Esophagus squamous epithelium (tissue), 5 donors: ENCODE measurements at regions not wholly inside any gene's neighbourhood (a gene's known extent, or its start where the extent isn't known, plus 50 kb on each side); places are given as distances from the start of the nearest gene placed in this dataset.

Source experiments
- DNase-seq: peaks from one replicate; lab custom pipeline; 2025; lab: John Stamatoyannopoulos, UW
- H3K27ac ChIP-seq, 4 donors: fragments of 200-600 bp; sonication (generic); one replicate each; pipeline ENCODE4 v1.5.1; 2016 to 2019; ENCODE audit warnings: mild to moderate bottlenecking in 1 of 4
- H3K27me3 ChIP-seq, 4 donors: fragments of 200-600 bp; sonication (generic); 1 replicate in 3 of 4; 2 replicates in 1 of 4; pipeline versions ENCODE4 v1.5.1 to v1.6.0; 2017 to 2021; ENCODE audit warnings: antibody characterized with exemption in 1 of 4
- H3K36me3 ChIP-seq, 3 donors: fragments of 200-600 bp; sonication (generic); one replicate each; pipeline ENCODE4 v1.5.1; 2016 to 2019
- H3K4me1 ChIP-seq, 3 donors: fragments of 200-600 bp; sonication (generic); one replicate each; pipeline ENCODE4 v1.5.1; 2017 to 2019
- H3K4me3 ChIP-seq, 4 donors: fragments of 200-600 bp; sonication (generic); 1 replicate in 3 of 4; 2 replicates in 1 of 4; pipeline ENCODE4 v1.5.1; 2016 to 2019; ENCODE audit warnings: mild to moderate bottlenecking in 2 of 4, moderate library complexity in 1 of 4
- H3K9me3 ChIP-seq, 3 donors: fragments of 200-600 bp; sonication (generic); one replicate each; pipeline ENCODE4 v1.5.1; 2016 to 2019
- CTCF ChIP-seq, 6 experiments: fragments of 450-650 bp in 4 of 6; fragments of 200-600 bp in 2 of 6; sonication (generic) in 2 of 6; IDR thresholded peaks; one replicate each; pipeline ENCODE4 v1.5.1; 2016 to 2019; ENCODE audit warnings: antibody characterized with exemption in 6 of 6, mild to moderate bottlenecking in 4 of 6, moderate library complexity in 4 of 6
- POLR2A ChIP-seq, 4 donors: fragments of 450-650 bp; IDR thresholded peaks; one replicate each; pipeline ENCODE4 v1.6.1; 2017; ENCODE audit warnings: antibody characterized with exemption in 4 of 4, mild to moderate bottlenecking in 4 of 4, moderate library complexity in 3 of 4
- WGBS, 2 donors: methylation state at CpG; one replicate each; pipeline ENCODE4 v1.1.5; 2018; 5-methylcytosine and 5-hydroxymethylcytosine counted together
- intact Hi-C: fragments of 100-400 bp; cut with DNase I; formaldehyde crosslinking; loops from one replicate; pipeline ENCODE4 v1.15.0; 2022
- donor health status: DM: yes; HTN: yes; CAD: no.

DNA sequence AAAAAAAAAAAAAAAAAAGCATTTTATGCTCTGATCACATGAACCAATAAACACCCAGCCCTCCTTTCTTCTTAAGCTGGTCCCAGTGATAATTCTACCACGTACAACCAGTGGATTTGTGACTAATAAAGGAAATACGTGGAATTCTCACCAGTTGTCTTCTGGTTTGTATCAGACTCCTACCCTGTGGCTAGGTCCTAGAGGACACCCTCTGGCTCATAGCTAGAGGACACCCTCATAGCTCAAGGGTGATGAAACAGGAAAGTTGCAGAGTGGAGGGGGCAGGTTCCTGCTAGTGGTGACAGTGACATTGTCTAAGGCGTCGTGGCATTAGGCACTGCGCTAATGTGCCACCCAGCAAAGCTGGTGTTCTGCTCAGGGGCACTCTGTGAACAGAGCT, 167.8 kb downstream of the BCL11A start:
- DNase-seq: no peak
- Histone ChIP-seq H3K4me3 (no peak overlapping the region), H3K4me1 (peaks cover 0 to 18% (median 3%) of the 10 kb centered on the region in 3 donors), H3K27ac (no peak overlapping the region), H3K36me3 (no peaks in the 10 kb centered on the region), H3K27me3 (peaks cover 0 to 3% (median 0%) of the 10 kb centered on the region in 4 donors), H3K9me3 (no peaks in the 10 kb centered on the region)
- intact Hi-C loops: no loop called here
- 51 to 81% methylated on average over 2 to 5 of the region's 5 CpGs for WGBS, 2 donors
- TF ChIP-seq POLR2A (IDR thresholded peaks at IDR 0.05) (no peak), CTCF (IDR thresholded peaks at IDR 0.05) (no peak)

DNA sequence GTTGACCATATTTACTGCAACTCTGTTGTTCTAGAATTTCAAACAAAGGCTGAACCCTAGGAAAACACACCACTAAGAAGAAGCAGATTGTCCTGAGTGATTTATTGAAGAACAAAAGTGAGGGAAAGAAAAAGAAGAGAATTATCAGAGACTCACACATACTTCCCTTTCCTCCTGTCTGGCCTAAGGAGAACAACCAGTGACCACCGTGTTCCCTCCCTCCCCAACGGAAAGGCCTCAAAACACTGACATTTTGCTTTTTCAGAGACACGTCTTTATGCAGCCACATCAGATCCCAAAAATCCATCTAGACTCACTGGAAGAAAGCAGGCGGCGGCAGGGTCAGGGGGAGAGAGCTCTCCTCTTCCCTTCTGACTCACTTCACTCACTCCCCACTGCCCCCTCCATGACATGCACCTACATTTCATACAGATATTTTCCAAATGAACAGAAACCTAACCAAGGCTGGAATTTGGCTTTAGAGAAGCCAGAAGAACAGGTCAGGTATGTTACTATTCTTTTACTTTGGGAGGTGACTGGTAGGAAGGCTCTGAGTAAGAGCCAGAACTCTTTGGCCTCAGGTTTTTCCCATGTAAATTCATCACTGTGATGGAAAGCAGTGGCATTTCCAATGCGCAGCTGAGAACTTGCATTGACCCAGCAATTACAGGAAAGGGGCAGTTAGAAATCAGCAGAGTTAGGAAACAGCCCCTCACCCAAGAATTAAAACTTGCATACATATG, 169.9 kb downstream of the BCL11A start:
- Histone ChIP-seq H3K27me3 (peaks cover 0 to 3% (median 0%) of the 10 kb centered on the region in 4 donors), H3K4me1 (peaks cover 0 to 18% (median 3%) of the 10 kb centered on the region in 3 donors), H3K4me3 (no peak overlapping the region), H3K27ac (peak overlapping the region; percentile 11 to 84 (median 74)), H3K9me3 (no peaks in the 10 kb centered on the region), H3K36me3 (no peaks in the 10 kb centered on the region)
- WGBS, 2 donors: 38 to 40% methylated on average over 6 of the region's 6 CpGs
- intact Hi-C loops: no loop called here
- no peak for DNase-seq
- TF ChIP-seq CTCF (IDR thresholded peaks at IDR 0.05) (no peak), POLR2A (IDR thresholded peaks at IDR 0.05) (no peak)

DNA sequence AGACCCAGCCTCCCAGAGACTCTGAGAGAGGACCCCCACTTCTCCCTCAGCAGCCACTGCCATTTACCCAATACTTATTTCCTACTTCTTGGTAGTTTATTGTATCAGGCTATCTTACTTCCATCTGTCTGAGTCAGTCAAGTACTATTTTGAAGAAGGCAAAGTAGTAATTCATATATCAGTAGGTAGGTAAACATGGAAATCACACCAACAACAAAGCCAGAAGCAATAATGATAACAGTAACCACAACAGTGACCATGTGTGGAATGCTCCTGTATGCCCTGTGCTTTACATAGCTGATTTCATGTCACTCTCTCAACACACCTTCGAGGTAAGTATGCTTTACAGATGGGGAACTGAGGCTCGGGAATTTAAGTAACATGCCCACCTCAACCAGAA, 173.0 kb downstream of the BCL11A start:
- no peak for DNase-seq
- H3K27ac ChIP-seq: no peak overlapping the region
- TF ChIP-seq POLR2A (IDR thresholded peaks at IDR 0.05) (no peak), CTCF (IDR thresholded peaks at IDR 0.05) (no peak)
- intact Hi-C loops: no loop called here
- peaks cover 0 to 18% (median 3%) of the 10 kb centered on the region in 3 donors for H3K4me1 ChIP-seq
- H3K4me3 ChIP-seq: no peak overlapping the region
- no peaks in the 10 kb centered on the region for H3K36me3 ChIP-seq
- H3K9me3 ChIP-seq: no peaks in the 10 kb centered on the region
- 76 to 86% methylated on average over 2 of the region's 2 CpGs for WGBS, 2 donors
- peaks cover 0 to 3% (median 0%) of the 10 kb centered on the region in 4 donors for H3K27me3 ChIP-seq

DNA sequence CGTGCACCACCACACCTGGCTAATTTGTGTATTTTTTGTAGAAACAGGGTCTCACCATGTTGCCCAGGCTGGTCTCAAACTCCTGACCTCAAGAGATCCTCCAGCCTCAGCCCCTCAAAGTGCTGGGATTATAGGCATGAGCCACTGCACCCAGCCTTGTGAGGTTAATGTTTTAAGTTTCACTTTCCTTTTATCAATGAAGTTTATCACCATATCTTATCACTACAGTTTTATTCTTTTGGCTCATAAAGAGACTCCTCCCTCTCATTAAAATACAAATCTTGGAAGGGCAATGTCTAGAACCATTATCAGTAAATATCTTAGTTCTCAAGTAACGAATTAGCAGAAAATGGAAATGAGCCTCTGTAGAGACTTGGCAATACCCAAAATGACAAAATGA, 173.8 kb downstream of the BCL11A start:
- peaks cover 0 to 3% (median 0%) of the 10 kb centered on the region in 4 donors for H3K27me3 ChIP-seq
- DNase-seq: no peak
- H3K4me3 ChIP-seq: no peak overlapping the region
- peaks cover 0 to 17% (median 3%) of the 10 kb centered on the region in 3 donors for H3K4me1 ChIP-seq
- WGBS, 2 donors: 89 to 100% methylated on average over 2 of the region's 2 CpGs
- intact Hi-C loops: no loop called here
- TF ChIP-seq CTCF (IDR thresholded peaks at IDR 0.05) (no peak), POLR2A (IDR thresholded peaks at IDR 0.05) (no peak)
- H3K9me3 ChIP-seq: no peaks in the 10 kb centered on the region
- H3K27ac ChIP-seq: no peak overlapping the region
- no peaks in the 10 kb centered on the region for H3K36me3 ChIP-seq

- Histone ChIP-seq H3K36me3 (no peaks in the 10 kb centered on the region), H3K4me3 (no peak overlapping the region), H3K27ac (no peak overlapping the region), H3K4me1 (peaks cover 0 to 13% (median 3%) of the 10 kb centered on the region in 3 donors), H3K9me3 (no peaks in the 10 kb centered on the region), H3K27me3 (peaks cover 0 to under 1% (median 0%) of the 10 kb centered on the region in 4 donors)
- TF ChIP-seq CTCF (IDR thresholded peaks at IDR 0.05): no peak
- no peak for TF ChIP-seq POLR2A (IDR thresholded peaks at IDR 0.05)
- intact Hi-C loops: no loop called here
- DNase-seq: no peak
- 84 to 85% methylated on average over 7 of the region's 7 CpGs for WGBS, 2 donors
These were observed 174.2 kb downstream of the BCL11A start for GRCh38 chr2:60379216-60379615.
